ENCODE measurements at regions not wholly inside any gene's neighbourhood (a gene's known extent, or its start where the extent isn't known, plus 50 kb on each side); places are given as distances from the start of the nearest gene placed in this dataset.

- WGBS, 3 donors = 69 to 84% (median 83%) methylated on average over 39 of the region's 39 CpGs
- intact Hi-C loops (cut with DNase I) = loop anchor here in 1 of 2 donors (5.0 kb wide), 1 partner anchor 81 kb away; no protein-coding TSS in a partner anchor
- no peaks in the 10 kb centered on the region for H3K27me3 ChIP-seq (ENCODE audit: insufficient read depth in 3 of 3, low read length in 2 of 3)
- no peaks in the 10 kb centered on the region for H3K4me1 ChIP-seq
- peak overlapping the region; percentile 64 for H3K4me3 ChIP-seq
- H3K9me3 ChIP-seq = no peaks in the 10 kb centered on the region
- no peaks in the 10 kb centered on the region for H3K36me3 ChIP-seq (ENCODE audit: insufficient read depth in 1 of 2, low read depth in 1 of 2)
- peak overlapping the region; percentile 71 for H3K27ac ChIP-seq
- TF ChIP-seq CTCF (IDR thresholded peaks at IDR 0.05) = no peak
- DNase-seq = peak; percentile 43 to 75
- ATAC-seq = peak in 3 of 4 donors; percentile 81 to 88 (median 88)
Measured at GRCh38 chr20:60138256-60139220, 180.3 kb downstream of the CDH26 start.

DNA sequence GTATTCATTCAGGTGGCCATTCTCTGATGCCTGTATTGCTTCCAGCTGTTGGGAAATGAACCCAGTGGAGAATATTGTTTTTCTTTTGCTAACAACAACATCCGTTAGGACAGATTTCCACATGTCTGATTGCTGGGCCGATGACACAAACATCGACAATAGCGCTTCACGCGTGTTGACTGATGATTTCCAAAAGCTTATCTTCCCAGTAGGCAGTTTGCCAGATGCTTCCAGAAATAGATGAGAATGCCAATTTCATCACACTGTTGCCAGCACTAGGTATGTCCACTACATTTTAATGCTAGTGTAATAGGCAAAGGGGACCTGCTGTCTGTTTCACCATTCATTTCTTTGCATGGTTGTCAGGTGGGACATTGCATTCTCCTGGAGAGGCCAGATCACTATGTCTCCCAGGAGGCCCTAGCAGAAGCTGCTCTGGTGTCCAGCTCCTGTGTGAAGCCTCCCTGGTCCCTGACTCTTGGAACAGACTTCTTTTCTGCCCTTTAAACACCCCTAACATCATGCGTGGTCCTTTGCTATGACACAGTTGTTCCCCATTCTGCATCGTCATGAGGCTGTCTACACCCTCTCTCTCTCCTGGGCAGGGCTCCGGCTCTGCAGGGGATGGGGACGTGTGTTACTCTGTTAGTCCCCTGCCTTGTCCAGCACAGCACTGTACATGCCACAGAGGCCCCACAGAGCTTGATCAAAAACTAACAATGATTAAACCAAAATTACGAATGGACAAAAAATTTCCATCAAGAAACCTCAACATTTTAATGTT lies 181.6 kb downstream of the CDH26 start:
- TF ChIP-seq CTCF (IDR thresholded peaks at IDR 0.05) = no peak
- no peak for DNase-seq
- H3K9me3 ChIP-seq = no peaks in the 10 kb centered on the region
- peak; percentile 36 to 77 (median 74) for ATAC-seq
- peak overlapping the region; percentile 71 for H3K27ac ChIP-seq
- H3K36me3 ChIP-seq (ENCODE audit: insufficient read depth in 1 of 2, low read depth in 1 of 2) = no peaks in the 10 kb centered on the region
- H3K4me1 ChIP-seq = no peaks in the 10 kb centered on the region
- intact Hi-C loops (cut with DNase I) = loop anchor here in 1 of 2 donors (5.0 kb wide), 1 partner anchor 83 kb away; no protein-coding TSS in a partner anchor
- WGBS, 3 donors = 57 to 69% (median 58%) methylated on average over 11 of the region's 11 CpGs
- H3K27me3 ChIP-seq (ENCODE audit: insufficient read depth in 3 of 3, low read length in 2 of 3) = no peaks in the 10 kb centered on the region
- H3K4me3 ChIP-seq = peak overlapping the region; percentile 64

- no peak for DNase-seq
- TF ChIP-seq CTCF (IDR thresholded peaks at IDR 0.05) = no peak
- 38 to 55% (median 40%) methylated on average over 1 of the region's 1 CpG for WGBS, 3 donors
- intact Hi-C loops (cut with DNase I) = no loop called here
- Histone ChIP-seq H3K27ac (no peak overlapping the region), H3K36me3 (ENCODE audit: insufficient read depth in 1 of 2, low read depth in 1 of 2) (no peaks in the 10 kb centered on the region), H3K9me3 (no peaks in the 10 kb centered on the region), H3K27me3 (ENCODE audit: insufficient read depth in 3 of 3, low read length in 2 of 3) (no peaks in the 10 kb centered on the region), H3K4me3 (no peak overlapping the region), H3K4me1 (no peaks in the 10 kb centered on the region)
- no peak for ATAC-seq
Measured at GRCh38 chr20:60142587-60142986, 184.4 kb downstream of the CDH26 start.

DNA sequence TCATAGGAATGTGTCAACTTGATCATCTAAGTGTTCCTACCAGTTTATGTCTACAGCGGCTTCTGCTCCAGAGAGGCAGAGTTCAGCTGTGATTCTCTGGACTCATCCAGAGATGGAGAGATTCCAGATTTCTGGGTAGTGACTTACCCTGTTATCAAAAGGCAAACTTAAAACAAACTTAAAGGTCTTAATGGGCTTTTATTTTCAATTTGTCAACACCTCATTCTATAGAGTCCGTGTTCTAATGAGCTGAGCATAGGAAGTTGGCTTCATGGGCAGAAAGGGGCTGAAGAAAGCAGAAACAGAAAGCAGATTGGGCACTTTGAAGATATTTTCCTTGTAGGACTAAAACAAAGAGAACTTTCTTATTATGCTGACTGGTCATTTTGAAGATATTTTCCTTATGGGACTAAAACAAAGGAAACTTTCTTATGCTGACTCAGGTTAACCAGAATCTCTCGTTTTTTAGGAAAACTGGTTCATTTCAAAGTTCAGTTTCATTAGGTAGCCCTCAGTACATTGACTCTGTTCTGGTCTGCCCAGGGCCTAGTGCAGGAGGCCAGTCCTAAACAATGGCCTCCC lies 185.1 kb downstream of the CDH26 start:
- no peak for ATAC-seq
- TF ChIP-seq CTCF (IDR thresholded peaks at IDR 0.05) = no peak
- Histone ChIP-seq H3K9me3 (no peaks in the 10 kb centered on the region), H3K27me3 (ENCODE audit: insufficient read depth in 3 of 3, low read length in 2 of 3) (no peaks in the 10 kb centered on the region), H3K27ac (no peak overlapping the region), H3K4me3 (no peak overlapping the region), H3K36me3 (ENCODE audit: insufficient read depth in 1 of 2, low read depth in 1 of 2) (no peaks in the 10 kb centered on the region), H3K4me1 (no peaks in the 10 kb centered on the region)
- no peak for DNase-seq
- WGBS, 3 donors = 63 to 79% (median 77%) methylated on average over 3 of the region's 3 CpGs
- intact Hi-C loops (cut with DNase I) = no loop called here
